ENCODE measurements at regions not wholly inside any gene's neighbourhood (a gene's known extent, or its start where the extent isn't known, plus 50 kb on each side); places are given as distances from the start of the nearest gene placed in this dataset.

- no peak for TF ChIP-seq ATRX (CRISPR knock-in tag; IDR thresholded peaks at IDR 0.05; ENCODE audit: borderline replicate concordance)
- TF ChIP-seq DMTF1 (CRISPR knock-in tag; IDR thresholded peaks at IDR 0.05): no peak
- no peak for TF ChIP-seq ZNF720 (CRISPR knock-in tag; IDR thresholded peaks at IDR 0.05)
- TF ChIP-seq ZNF44 (CRISPR knock-in tag; IDR thresholded peaks at IDR 0.05): peak; percentile 91; the same call in 1 of the 2 replicates
- peak; percentile 23; the same call in 1 of the 2 replicates for TF ChIP-seq ZSCAN9 (CRISPR knock-in tag; IDR thresholded peaks at IDR 0.05; ENCODE audit: borderline replicate concordance)
- TF ChIP-seq PCBP1 (IDR thresholded peaks at IDR 0.05; ENCODE audit: borderline replicate concordance, low read depth, low read length): no peak
- TF ChIP-seq TFE3 (CRISPR knock-in tag; IDR thresholded peaks at IDR 0.05): peak; percentile 72; the same call in 1 of the 2 replicates
- peak; percentile 26 for TF ChIP-seq ARNTL (CRISPR knock-in tag; IDR thresholded peaks at IDR 0.05)
- no peak for TF ChIP-seq ZFAT (CRISPR knock-in tag; conservative IDR thresholded peaks at IDR 0.05)
- 0 out of 2 replicates have a peak, but pooled peaks have one; percentile 21 for TF ChIP-seq HINFP (CRISPR knock-in tag; IDR thresholded peaks at IDR 0.05; ENCODE audit: low read depth)
- no peak for TF ChIP-seq ZFP36 (IDR thresholded peaks at IDR 0.05; ENCODE audit: borderline replicate concordance, low read depth, low read length, partially characterized antibody)
- no peak for TF ChIP-seq RBM39 (IDR thresholded peaks at IDR 0.05; ENCODE audit: low read depth, low read length, poor library complexity, severe bottlenecking)
- TF ChIP-seq ZNF501 (CRISPR knock-in tag; IDR thresholded peaks at IDR 0.05): peak; percentile 37; the same call in 1 of the 2 replicates
- TF ChIP-seq ZIK1 (CRISPR knock-in tag; IDR thresholded peaks at IDR 0.05; ENCODE audit: borderline replicate concordance, low read depth): peak; percentile 27; the same call in 1 of the 2 replicates
- no peak for TF ChIP-seq ELK4 (CRISPR knock-in tag; IDR thresholded peaks at IDR 0.05; ENCODE audit: borderline replicate concordance)
Observed at GRCh38 chr1:228837817-228838716, 102.8 kb downstream of the RHOU start (continued).

All from HepG2 (cell line).